Hepatocyte (in vitro differentiated cells): ENCODE measurements at regions not wholly inside any gene's neighbourhood (a gene's known extent, or its start where the extent isn't known, plus 50 kb on each side); places are given as distances from the start of the nearest gene placed in this dataset.

Source experiments
- CTCF ChIP-seq: fragments of 200-600 bp; sonication (generic); IDR thresholded peaks from 2 replicates; pipeline ENCODE4 v1.5.1; 2016; ENCODE audit warnings: antibody characterized with exemption, mild to moderate bottlenecking; ENCODE audit not compliant: poor library complexity
- EZH2 ChIP-seq: fragments of 200-600 bp; sonication (generic); IDR thresholded peaks from 2 replicates; pipeline ENCODE4 v1.6.1; 2016; ENCODE audit warnings: antibody characterized with exemption, mild to moderate bottlenecking, borderline replicate concordance
- EZH2phosphoT487 ChIP-seq: fragments of 200-600 bp; sonication (generic); IDR thresholded peaks from one replicate; pipeline ENCODE4 v1.6.1; 2018; ENCODE audit warnings: antibody characterized with exemption, mild to moderate bottlenecking, low read depth, moderate library complexity; ENCODE audit not compliant: unreplicated experiment, severe bottlenecking

DNA sequence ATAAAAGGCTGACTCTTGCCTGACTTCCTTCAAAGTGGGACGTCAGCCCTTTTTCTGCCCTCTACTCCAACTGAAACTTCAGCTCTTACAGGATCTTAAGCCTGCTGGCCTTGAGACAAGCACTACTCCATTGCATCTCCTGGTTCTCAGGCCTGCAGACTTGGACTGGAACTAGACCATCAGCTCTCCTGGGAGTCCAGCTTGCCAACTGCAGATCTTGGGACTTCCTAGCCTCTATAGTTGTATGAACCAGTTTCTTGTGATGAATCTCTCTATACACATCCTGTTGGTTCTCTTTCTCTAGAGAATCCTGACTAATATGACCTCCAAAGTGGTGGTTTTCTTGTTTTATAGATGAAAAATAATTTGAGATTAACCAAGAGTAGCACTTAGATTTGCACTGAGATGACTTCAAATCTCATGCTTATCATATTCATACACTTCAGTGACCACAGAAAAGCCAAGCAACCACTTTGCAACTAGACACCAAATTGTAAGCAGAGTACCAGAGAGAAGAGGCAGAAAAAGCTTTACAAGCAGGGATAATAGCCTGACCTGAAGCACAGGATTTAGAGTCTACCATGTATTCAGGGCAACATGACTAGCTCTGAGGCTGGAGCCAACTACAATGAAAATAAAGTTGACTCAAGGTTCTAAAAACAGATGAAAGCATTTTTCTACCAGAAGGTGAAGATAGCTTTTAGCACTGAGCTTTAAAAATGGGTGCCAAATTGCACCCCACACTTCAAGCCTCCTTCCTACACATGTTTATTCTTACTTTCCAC, 661.3 kb upstream of the USP24 start:
- TF ChIP-seq CTCF, result no peak
- no peak for TF ChIP-seq EZH2phosphoT487
- no peak for TF ChIP-seq EZH2
